Activated CD4-positive, alpha-beta memory T cell treated with anti-CD3 and anti-CD28 coated beads, Interleukin-2, amount 10 ng/mL, durations not matched to agents 7 days and 5 days (primary cell): ENCODE measurements at regions not wholly inside any gene's neighbourhood (a gene's known extent, or its start where the extent isn't known, plus 50 kb on each side); places are given as distances from the start of the nearest gene placed in this dataset.
"Not testable (repeated sequence)": the region's sequence is repeated elsewhere in the genome, so short reads cannot be mapped to it uniquely, and the experiment has no call there.

Source experiments
- CTCF ChIA-PET: fragments of 350-600 bp; sonication (Branson Sonifier 250); formaldehyde crosslinking; loops from one replicate; lab custom pipeline; 2021; ENCODE audit warnings: antibody characterized with exemption, inconsistent platforms; lab: Charles Lee
- POLR2A ChIA-PET: fragments of 350-600 bp; sonication (Branson Sonifier 250); formaldehyde crosslinking; loops from one replicate; lab custom pipeline; 2021; ENCODE audit warnings: antibody characterized with exemption; lab: Charles Lee
- DNase-seq: peaks from one replicate; pipeline ENCODE4 v3.0.0-alpha.2; 2020
- H3K27ac Mint-ChIP-seq: one replicate; pipeline ENCODE4 v1.8.0; 2021; ENCODE audit warnings: mild to moderate bottlenecking, mixed read lengths
- H3K27me3 Mint-ChIP-seq: one replicate; pipeline ENCODE4 v1.8.0; 2021; ENCODE audit warnings: mixed read lengths
- H3K36me3 Mint-ChIP-seq: one replicate; pipeline ENCODE4 v1.8.0; 2021; ENCODE audit warnings: low read depth, mixed read lengths
- H3K4me1 Mint-ChIP-seq: one replicate; pipeline ENCODE4 v1.8.0; 2021; ENCODE audit warnings: mixed read lengths
- H3K4me3 Mint-ChIP-seq: one replicate; pipeline ENCODE4 v1.8.0; 2021; ENCODE audit warnings: mild to moderate bottlenecking, mixed read lengths
- H3K9me3 Mint-ChIP-seq: one replicate; pipeline ENCODE4 v1.8.0; 2021; ENCODE audit warnings: mixed read lengths

DNA sequence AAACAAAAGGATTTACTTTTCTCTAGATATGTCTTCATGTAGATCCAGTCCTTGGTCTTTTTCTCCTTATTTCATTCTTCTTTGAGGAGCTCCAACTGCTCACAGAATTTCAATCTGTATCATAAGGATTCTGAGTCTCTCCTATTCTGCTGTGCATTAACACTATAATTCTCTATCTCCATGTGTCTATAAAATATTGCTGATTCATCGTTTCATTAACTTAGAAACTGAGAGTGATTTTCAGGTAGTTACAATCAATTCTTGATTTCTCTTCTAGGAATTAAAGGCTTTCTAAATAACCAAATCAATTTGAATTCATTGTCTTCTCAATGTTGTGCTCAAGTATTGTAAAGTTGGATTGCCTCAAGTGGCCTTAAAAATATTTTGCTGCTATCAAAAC, 651.5 kb upstream of the CADM2 start:
- ChIA-PET POLR2A (no interaction called here), CTCF (no interaction called here)
- H3K27ac Mint-ChIP-seq, result no peak overlapping the region
- no peak overlapping the region for H3K4me3 Mint-ChIP-seq
- no peak for DNase-seq
- H3K4me1 Mint-ChIP-seq, result no peaks in the 10 kb centered on the region
- H3K36me3 Mint-ChIP-seq, result no peaks in the 10 kb centered on the region
- peaks cover 2% of the 10 kb centered on the region for H3K9me3 Mint-ChIP-seq
- no peaks in the 10 kb centered on the region for H3K27me3 Mint-ChIP-seq

- H3K9me3 Mint-ChIP-seq, result no peaks in the 10 kb centered on the region
- no peak overlapping the region for H3K27ac Mint-ChIP-seq
- no peaks in the 10 kb centered on the region for H3K27me3 Mint-ChIP-seq
- H3K36me3 Mint-ChIP-seq, result no peaks in the 10 kb centered on the region
- no peaks in the 10 kb centered on the region for H3K4me1 Mint-ChIP-seq
- POLR2A ChIA-PET, result no interaction called here
- CTCF ChIA-PET, result no interaction called here
- no peak overlapping the region for H3K4me3 Mint-ChIP-seq
- DNase-seq, result no peak
Measured at GRCh38 chr3:84308379-84308778, 650.4 kb upstream of the CADM2 start.

DNA sequence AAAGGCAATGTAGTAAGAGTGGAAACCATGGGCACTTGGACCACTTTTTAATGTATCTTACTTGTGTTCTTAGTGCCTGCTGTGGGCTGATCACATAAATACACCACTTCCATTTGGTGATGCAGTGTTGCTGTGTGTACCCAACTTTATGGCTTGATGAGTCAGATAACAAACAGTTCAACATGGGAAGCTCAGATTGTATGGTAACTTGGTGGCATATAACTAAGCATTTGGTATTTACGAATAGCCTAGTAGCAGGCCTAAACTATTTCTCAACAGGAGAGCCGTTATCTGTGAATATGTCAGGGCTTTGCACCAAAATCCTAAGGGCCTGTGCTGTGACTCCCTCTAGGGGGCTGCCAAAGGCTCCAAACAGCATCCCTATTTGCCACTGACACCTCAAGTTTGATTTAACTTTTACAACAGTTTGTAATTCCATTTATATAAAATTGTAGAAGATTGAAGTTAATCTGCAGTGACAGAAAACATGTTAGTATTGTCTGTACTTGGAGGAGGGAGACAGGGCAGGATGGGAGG, 640.4 kb upstream of the CADM2 start:
- no peak for DNase-seq
- Mint-ChIP-seq H3K4me1 (no peaks in the 10 kb centered on the region), H3K4me3 (no peak overlapping the region), H3K27me3 (no peaks in the 10 kb centered on the region), H3K36me3 (no peaks in the 10 kb centered on the region), H3K9me3 (no peaks in the 10 kb centered on the region), H3K27ac (no peak overlapping the region)
- ChIA-PET POLR2A (no interaction called here), CTCF (no interaction called here)

DNA sequence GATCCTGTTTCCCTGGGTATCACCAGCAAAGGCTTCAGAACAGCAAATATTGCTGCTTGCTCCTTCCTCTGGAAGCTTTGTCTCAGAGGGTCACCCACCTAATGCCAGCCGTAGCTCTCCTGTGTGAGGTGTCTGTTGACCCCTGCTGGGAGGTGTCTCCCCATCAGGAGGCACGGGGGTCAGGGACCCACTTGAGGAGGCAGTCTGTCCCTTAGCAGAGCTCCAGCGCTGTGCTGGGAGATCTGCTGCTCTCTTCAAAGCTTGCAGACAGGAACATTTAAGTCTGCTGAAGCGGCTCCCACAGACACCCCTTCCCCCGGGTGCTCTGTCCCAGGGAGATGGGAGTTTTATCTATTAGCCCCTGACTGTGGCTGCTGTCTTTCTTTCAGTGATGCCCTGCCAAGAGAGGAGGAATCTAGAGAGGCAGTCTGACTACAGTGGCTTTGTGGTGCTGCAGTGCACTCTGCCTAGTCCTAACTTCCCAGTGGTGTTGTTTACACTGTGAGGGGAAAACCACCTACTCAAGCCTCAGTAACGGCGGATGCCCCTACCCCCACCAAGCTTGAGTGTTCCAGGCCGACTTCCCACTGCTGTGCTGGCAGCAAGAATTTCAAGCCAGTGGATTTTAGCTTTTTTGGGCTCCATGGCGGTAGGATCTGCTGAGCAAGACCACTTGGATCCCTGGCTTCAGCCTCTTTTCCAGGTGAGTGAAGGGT, 593.1 kb upstream of the CADM2 start:
- peaks cover 21% of the 10 kb centered on the region for H3K9me3 Mint-ChIP-seq
- CTCF ChIA-PET, H3K27ac Mint-ChIP-seq, H3K27me3 Mint-ChIP-seq, DNase-seq, H3K4me3 Mint-ChIP-seq, POLR2A ChIA-PET, H3K36me3 Mint-ChIP-seq, H3K4me1 Mint-ChIP-seq: not testable (repeated sequence)
